Inferior parietal cortex (tissue), 1 donor: ENCODE measurements at regions not wholly inside any gene's neighbourhood (a gene's known extent, or its start where the extent isn't known, plus 50 kb on each side); places are given as distances from the start of the nearest gene placed in this dataset.

Experiments
- DNase-seq: peaks from one replicate; pipeline ENCODE4 v3.0.0-alpha.2; 2016; ENCODE audit errors: extremely low spot score

GRCh38 chr3:67882981-67883380 lies 228.6 kb upstream of the SUCLG2 start:
- no peak for DNase-seq

DNA sequence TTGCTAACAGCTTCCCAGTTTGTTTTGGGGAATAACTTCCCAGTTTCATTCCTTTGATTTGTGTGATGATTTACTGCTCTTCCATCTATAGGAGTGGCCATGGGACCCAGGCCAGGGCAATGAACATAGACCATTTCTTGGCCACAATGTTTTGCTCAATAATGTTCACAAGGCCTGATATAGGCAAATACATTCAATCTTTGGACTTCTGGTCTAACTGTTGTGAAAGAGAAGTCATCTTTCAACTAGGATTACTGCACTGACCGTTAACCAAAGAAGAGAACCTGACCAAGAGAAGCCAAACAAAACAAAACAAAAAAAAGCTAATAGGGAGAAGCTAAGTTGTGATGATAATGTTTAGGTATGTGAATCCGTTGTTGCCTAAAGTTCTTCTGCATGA lies 221.8 kb upstream of the SUCLG2 start:
- DNase-seq: no peak

DNA sequence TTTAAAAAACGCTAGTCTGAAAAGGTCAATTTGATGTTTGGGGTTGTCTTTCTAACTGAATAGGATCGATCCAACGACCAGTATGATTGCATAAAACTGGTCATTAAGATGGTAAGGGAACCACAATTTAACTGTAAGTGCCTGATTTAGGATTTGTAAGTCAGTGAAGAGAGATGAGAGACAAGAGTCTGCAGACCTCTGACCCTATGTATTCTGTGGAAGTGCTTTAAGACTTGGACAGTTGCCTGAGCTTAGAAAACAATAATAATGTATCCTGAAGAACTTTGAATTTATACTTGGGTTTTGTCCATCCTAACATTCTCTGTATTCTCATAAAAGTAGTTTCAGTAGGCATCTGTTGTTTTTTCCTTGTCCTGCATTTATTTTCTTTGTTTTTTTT lies 221.4 kb upstream of the SUCLG2 start:
- no peak for DNase-seq

DNA sequence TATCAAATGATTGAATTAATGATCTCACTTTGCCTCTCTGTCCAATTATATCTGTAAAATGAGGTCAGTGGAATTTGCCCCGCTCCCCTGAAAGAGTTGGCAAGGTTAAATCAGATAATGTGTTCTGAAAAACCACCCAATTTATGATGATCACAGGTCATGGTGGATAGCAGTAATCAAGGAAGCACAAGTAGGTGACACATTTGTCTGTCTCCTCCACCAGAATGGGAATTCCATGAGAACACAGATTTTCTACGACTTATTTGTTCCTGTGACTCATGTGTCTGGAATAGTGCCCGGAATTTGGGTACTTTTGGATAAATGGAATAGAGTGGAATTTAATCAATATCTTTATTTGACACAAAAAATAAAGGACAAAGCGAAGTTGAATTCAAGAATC lies 220.9 kb upstream of the SUCLG2 start:
- no peak for DNase-seq

DNA sequence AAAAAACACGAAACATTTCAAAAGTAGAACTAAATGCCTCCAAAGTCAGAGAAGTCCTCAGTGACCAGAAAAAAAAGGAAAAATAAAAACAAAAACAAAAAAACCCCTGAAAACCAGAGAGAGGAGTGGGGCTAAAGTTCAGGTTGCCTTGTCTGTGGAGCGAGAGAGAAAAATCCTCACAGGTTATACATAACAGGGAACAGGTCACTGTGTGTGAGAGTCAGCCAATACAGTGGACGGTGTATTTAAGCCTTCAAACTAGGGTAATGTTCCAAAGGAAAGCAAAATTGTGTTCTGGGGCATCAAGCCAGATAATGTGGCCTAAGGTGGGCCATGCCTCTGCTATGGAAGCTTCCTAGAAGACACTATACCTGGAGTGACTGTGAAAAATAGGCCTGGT lies 216.1 kb upstream of the SUCLG2 start:
- no peak for DNase-seq

DNA sequence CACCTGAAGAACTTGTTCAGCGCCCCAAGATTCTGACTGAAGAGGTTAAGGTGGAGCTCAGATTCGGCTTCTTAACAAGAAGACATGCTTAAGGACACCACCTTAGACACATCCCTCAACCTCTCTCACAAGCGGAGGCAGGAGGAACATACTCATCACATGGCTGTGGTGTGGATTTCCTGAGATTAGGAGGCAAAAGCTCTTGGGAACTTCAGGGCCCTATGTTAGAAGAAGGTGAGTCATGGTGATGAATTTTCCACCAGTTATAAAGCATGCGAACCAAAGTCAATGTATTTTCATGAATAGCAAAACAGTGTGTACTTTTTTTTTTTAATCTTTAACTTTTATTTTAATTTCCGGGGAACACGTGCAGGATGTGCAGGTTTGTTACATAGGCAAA lies 212.2 kb upstream of the SUCLG2 start:
- DNase-seq: no peak

DNA sequence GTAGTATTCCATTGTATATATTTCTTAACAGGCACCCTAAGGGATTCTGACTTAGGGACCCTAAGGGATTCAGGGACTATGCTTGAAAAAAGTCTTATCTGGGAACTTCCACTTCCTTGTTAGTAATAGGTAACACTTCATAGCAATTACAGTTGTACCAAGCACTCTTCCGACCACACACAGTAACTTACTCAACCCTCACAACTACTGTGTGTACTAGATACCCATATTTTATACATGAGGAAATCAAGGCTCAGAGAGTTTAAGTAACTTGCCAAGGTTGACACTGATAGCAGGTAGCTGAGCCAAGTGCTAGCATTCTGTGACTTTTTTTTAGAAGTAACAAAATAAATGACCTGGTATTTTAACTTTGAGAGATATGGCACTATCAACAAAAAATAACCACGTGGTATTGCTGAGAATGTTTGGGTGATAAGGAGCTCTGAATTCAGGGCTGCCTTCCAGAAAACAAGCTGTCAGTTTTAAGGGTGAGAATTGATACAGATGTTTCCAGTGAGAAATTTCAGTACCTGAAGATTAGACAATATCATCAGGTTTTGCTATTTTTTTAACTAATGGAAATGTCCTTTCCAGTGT lies 210.3 kb upstream of the SUCLG2 start:
- no peak for DNase-seq

DNA sequence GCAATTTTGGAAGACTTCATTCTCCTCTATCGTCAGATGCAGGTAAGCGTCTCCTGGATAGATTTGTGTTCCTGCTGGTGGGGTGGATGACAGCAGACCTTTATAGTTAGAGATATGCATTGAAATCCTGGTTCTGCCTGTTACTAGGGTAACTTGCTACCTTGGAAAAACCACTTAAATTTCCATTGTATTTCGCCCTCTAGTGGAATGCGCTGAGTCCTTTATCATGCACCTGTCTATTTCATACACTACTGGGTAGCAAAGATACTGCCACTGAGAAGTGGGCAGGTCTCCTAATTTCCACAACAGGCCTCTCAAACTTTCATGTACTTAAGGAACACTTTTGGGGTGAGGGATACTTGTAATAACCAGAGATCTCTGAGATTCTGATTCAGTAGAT lies 209.5 kb upstream of the SUCLG2 start:
- DNase-seq: no peak

DNA sequence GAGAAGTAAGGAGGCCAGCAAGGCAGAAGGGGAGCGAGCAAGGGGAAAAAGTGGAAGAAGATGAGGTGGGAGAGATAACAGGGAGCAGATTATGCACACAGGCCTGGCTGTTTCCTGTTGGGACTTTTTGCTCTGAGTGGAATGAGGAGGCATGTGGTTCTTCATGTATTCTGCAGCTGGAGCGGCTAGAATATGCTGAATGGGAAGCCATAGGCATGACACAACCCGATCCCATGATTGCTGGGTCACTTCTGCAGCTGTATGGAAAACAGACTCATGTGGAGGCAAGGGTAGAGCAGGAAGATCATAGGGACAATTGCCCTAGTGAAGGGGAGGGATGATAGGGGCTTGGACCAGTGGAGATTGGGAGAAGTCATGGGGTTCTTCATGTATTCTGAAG lies 206.0 kb upstream of the SUCLG2 start:
- DNase-seq: no peak

GRCh38 chr3:67858492-67858891 lies 204.1 kb upstream of the SUCLG2 start:
- DNase-seq: no peak

DNA sequence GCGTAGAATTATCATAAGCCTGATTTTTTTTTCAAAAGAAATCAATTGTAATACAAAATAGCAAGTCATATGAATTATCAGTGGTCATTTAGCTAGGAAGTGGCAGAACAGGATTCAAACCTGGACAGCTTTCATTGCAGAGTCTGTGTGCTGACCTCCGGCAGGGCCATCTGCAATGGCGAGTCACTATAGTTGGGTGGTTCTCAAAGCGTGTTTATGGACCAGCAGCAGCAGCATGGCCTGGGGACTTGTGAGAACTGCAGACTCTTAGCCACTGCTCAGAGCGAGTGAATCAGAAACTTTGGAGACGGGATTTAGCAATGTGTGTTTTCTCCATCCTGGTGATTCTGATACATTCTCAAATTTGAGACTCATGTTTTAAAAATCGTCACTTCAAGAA lies 202.3 kb upstream of the SUCLG2 start:
- DNase-seq: no peak

DNA sequence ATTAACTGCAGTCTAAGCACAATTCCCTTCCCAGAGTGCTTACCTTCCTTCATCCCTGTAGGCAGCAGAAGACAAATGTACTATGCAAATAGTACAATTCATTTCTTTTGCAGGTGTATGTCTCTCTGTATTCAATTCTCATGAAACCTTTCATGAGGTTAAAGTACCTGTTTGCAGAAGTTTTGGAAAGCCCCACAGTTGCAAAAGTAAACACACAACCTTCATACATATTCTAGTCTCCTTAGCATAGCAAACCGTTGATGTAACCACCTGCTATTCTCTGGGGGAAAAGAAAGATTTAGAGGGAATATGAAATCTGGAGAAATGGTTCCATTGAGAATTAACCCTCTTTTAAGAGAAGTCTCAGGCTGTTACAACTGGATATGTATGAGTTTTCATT lies 200.3 kb upstream of the SUCLG2 start:
- DNase-seq: no peak

DNA sequence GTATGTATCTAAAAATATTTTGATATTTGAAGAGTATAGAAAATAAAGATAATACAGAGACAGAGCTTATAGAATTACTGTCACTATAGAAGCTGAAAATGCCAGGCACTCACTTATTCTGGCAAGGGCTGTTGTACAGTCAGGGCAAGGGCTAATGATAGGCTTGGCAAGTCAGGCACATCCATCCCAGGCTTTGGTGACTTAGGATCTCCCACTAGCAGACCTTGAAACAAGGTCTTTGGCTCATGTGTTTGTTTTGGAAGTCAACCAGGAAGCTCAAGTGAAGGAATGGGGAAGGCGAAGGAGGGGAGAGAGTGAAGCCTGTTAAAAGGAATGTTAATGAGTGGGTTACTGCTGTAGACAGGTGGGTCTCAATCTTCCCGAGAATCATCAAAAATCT lies 199.1 kb upstream of the SUCLG2 start:
- DNase-seq: no peak

DNA sequence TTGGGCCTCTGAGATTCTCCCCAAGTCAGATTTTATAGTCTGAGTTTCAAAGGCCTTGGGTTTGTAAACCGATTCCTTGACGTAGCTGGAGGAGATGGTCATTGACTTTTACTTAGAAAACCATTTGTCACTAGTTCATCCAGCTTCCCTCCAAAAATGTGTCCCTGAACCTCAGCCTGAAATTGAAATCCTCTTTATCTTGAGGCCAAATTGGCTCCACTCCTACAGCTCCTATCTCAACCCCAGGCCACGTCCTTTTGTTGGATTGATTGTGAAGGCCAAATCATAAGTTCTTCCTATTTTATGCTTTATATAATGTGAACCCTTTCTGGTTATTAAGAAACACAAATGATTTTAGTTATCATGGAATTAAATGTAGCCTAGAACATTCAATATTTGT lies 193.9 kb upstream of the SUCLG2 start:
- no peak for DNase-seq

DNA sequence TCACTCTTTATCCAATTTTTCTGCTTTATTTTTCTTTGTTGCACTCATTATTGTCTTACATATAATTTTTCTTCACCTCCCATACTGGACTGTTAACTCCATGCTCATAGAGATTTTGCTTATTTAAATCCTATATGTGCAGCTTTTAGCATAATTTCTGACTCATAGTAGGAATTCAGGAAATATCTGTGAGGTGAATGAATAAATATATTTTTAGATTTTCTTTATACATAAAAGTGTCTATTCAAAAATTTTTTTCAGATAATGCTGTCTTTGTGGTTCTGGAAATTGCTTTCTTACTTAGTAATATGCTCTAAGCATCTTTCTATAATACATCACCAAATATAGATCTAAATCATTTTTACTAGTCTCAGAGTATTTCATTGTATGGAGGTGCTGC lies 191.8 kb upstream of the SUCLG2 start:
- DNase-seq: no peak

GRCh38 chr3:67832817-67833216 lies 178.4 kb upstream of the SUCLG2 start:
- no peak for DNase-seq

- DNase-seq: no peak
Measured at GRCh38 chr3:67831262-67831661, 176.8 kb upstream of the SUCLG2 start.

GRCh38 chr3:67828486-67829010 lies 174.1 kb upstream of the SUCLG2 start:
- no peak for DNase-seq

DNA sequence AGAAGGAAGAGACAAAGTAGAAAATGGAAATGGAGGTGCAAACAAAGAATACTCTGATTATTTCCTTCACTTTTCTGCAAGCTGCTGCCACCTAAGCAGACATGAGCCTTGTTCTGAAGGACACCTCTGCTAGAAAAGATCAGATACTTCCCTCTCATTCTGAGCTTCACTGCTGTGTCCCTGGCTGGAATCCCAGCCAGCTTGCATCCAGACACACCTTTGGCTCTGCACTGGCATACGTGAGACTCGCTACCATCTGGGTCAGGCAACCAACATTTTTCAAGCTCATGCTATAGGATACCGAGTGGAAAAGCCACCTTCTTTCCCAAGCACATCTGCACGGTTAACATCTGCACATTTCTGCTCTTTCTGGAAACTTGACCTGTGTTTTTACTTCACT lies 166.7 kb upstream of the SUCLG2 start:
- no peak for DNase-seq

- DNase-seq: peak; percentile 9
Measured at GRCh38 chr3:67819447-67819846, 165.0 kb upstream of the SUCLG2 start.

DNA sequence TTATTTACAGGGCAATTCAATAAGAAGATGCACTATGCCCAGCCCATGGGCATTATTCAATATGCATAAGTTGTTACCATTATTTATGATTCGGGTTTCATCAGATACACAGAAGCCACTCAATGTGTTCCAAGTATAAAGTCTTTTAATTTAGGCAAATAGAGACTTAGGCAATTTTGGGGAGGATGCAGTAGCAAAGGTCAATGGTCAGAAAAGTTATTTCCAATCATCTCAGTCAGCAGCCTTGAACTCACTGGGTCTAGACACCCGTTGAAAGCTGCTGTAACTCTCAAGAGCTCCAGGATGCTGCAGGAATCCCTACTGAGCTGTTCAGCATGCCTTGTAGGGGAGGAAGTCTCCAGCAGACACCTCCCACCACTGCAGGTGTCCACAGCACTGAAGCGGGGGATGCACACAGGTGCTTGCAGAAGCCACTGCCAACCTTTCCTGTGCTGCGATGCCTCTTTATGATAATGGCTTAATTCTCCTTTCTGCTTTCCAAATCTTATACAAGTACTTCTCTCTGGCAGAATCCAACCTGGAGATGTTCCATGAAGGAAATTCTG lies 155.0 kb upstream of the SUCLG2 start:
- DNase-seq: no peak

DNA sequence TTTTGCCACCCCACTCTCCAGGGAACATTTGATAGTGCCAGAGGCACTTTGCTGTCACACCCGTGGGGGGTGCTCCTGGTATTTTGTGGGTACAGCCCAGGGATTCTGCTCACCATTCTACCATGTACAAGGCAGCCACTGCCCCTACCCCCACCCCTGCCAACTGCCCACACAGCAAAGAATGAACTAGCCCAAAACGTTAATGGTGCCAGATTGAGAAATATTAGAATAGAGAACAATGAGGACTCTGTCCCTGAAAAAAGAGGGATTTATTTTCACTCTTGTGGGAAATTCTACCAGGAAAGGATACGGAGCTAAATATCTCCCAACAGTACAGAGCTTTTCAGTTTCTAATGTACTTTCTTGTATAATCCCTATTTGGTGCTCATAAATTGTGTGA lies 154.5 kb upstream of the SUCLG2 start:
- no peak for DNase-seq

- DNase-seq: no peak
Measured at GRCh38 chr3:67804578-67804977, 150.2 kb upstream of the SUCLG2 start.

- no peak for DNase-seq
Measured at GRCh38 chr3:67804089-67804488, 149.7 kb upstream of the SUCLG2 start.
